Activated T-helper 2 cell treated with anti-CD3 and anti-CD28 coated beads, Interferon-gamma antibody, Interleukin-2, Interleukin-4, amounts not matched to agents 10 μg/mL and 5 μg/mL and 100 μg/mL, durations not matched to agents 14 hours and 24 hours and 36 hours (primary cell): ENCODE measurements at regions not wholly inside any gene's neighbourhood (a gene's known extent, or its start where the extent isn't known, plus 50 kb on each side); places are given as distances from the start of the nearest gene placed in this dataset.
"Not testable (repeated sequence)": the region's sequence is repeated elsewhere in the genome, so short reads cannot be mapped to it uniquely, and the experiment has no call there.

Source experiments
- DNase-seq: peaks from one replicate; pipeline ENCODE4 v3.0.0; 2021; ENCODE audit warnings: low spot score
- H3K27ac Mint-ChIP-seq: one replicate; pipeline ENCODE4 v1.8.0; 2021; ENCODE audit warnings: mixed read lengths
- H3K27me3 Mint-ChIP-seq: one replicate; pipeline ENCODE4 v1.8.0; 2021; ENCODE audit warnings: low read depth, mixed read lengths
- H3K36me3 Mint-ChIP-seq: one replicate; pipeline ENCODE4 v1.8.0; 2021; ENCODE audit warnings: low read depth, mixed read lengths
- H3K4me1 Mint-ChIP-seq: one replicate; pipeline ENCODE4 v1.8.0; 2021; ENCODE audit warnings: low read depth, mixed read lengths
- H3K4me3 Mint-ChIP-seq: one replicate; pipeline ENCODE4 v1.8.0; 2021; ENCODE audit warnings: low read depth, mild to moderate bottlenecking, moderate library complexity, mixed read lengths
- H3K9me3 Mint-ChIP-seq: one replicate; pipeline ENCODE4 v1.8.0; 2021; ENCODE audit warnings: mixed read lengths
- intact Hi-C: fragments of 100-400 bp; cut with micrococcal nuclease; formaldehyde crosslinking; loops from one replicate; pipeline ENCODE4 v1.15.1; 2023

- Mint-ChIP-seq H3K36me3 (no peaks in the 10 kb centered on the region), H3K9me3 (peaks cover 7% of the 10 kb centered on the region), H3K4me1 (no peaks in the 10 kb centered on the region), H3K4me3 (no peak overlapping the region), H3K27ac (no peak overlapping the region), H3K27me3 (no peaks in the 10 kb centered on the region)
- intact Hi-C loops: no loop called here
- no peak for DNase-seq
Measured at GRCh38 chr12:97985834-97986233, 523.2 kb downstream of the RMST start.

- H3K4me1 Mint-ChIP-seq, H3K27me3 Mint-ChIP-seq, H3K36me3 Mint-ChIP-seq, DNase-seq, H3K9me3 Mint-ChIP-seq, H3K27ac Mint-ChIP-seq, H3K4me3 Mint-ChIP-seq, intact Hi-C loops: not testable (repeated sequence)
Measured at GRCh38 chr12:97988588-97988987, 526.0 kb downstream of the RMST start.

- Mint-ChIP-seq H3K27me3 (no peaks in the 10 kb centered on the region), H3K4me3 (no peak overlapping the region), H3K9me3 (peaks cover 7% of the 10 kb centered on the region), H3K4me1 (no peaks in the 10 kb centered on the region), H3K27ac (no peak overlapping the region), H3K36me3 (no peaks in the 10 kb centered on the region)
- intact Hi-C loops: no loop called here
- DNase-seq: no peak
Measured at GRCh38 chr12:97989366-97989940, 525.9 kb upstream of the TMPO start.

- no peaks in the 10 kb centered on the region for H3K9me3 Mint-ChIP-seq
- H3K4me3 Mint-ChIP-seq: no peak overlapping the region
- no peaks in the 10 kb centered on the region for H3K36me3 Mint-ChIP-seq
- no peaks in the 10 kb centered on the region for H3K27me3 Mint-ChIP-seq
- no peak for DNase-seq
- H3K4me1 Mint-ChIP-seq: no peaks in the 10 kb centered on the region
- intact Hi-C loops: no loop called here
- no peak overlapping the region for H3K27ac Mint-ChIP-seq
Measured at GRCh38 chr12:97994746-97995484, 520.5 kb upstream of the TMPO start.

GRCh38 chr12:97995559-97995958, 519.8 kb upstream of the TMPO start:
- Mint-ChIP-seq H3K27ac (no peak overlapping the region), H3K4me1 (no peaks in the 10 kb centered on the region), H3K36me3 (no peaks in the 10 kb centered on the region), H3K27me3 (no peaks in the 10 kb centered on the region), H3K4me3 (no peak overlapping the region), H3K9me3 (no peaks in the 10 kb centered on the region)
- intact Hi-C loops: no loop called here
- DNase-seq: no peak

- H3K27me3 Mint-ChIP-seq: peaks cover 2% of the 10 kb centered on the region
- no peaks in the 10 kb centered on the region for H3K9me3 Mint-ChIP-seq
- DNase-seq: no peak
- no peak overlapping the region for H3K27ac Mint-ChIP-seq
- peaks cover 3% of the 10 kb centered on the region for H3K4me1 Mint-ChIP-seq
- intact Hi-C loops: no loop called here
- H3K36me3 Mint-ChIP-seq: no peaks in the 10 kb centered on the region
- no peak overlapping the region for H3K4me3 Mint-ChIP-seq
Measured at GRCh38 chr12:98001430-98001829, 514.0 kb upstream of the TMPO start.

GRCh38 chr12:98002887-98003493, 512.4 kb upstream of the TMPO start:
- H3K27me3 Mint-ChIP-seq: peaks cover 2% of the 10 kb centered on the region
- H3K9me3 Mint-ChIP-seq: no peaks in the 10 kb centered on the region
- H3K4me3 Mint-ChIP-seq: no peak overlapping the region
- H3K4me1 Mint-ChIP-seq: peaks cover 3% of the 10 kb centered on the region
- no peak overlapping the region for H3K27ac Mint-ChIP-seq
- intact Hi-C loops: no loop called here
- no peak for DNase-seq
- H3K36me3 Mint-ChIP-seq: no peaks in the 10 kb centered on the region

- no peaks in the 10 kb centered on the region for H3K36me3 Mint-ChIP-seq
- H3K27me3 Mint-ChIP-seq: peaks cover 1% of the 10 kb centered on the region
- intact Hi-C loops: no loop called here
- no peak overlapping the region for H3K27ac Mint-ChIP-seq
- no peak overlapping the region for H3K4me3 Mint-ChIP-seq
- DNase-seq: no peak
- peaks cover 2% of the 10 kb centered on the region for H3K4me1 Mint-ChIP-seq
- no peaks in the 10 kb centered on the region for H3K9me3 Mint-ChIP-seq
Measured at GRCh38 chr12:98007963-98008362, 507.4 kb upstream of the TMPO start.

- Mint-ChIP-seq H3K4me3 (no peak overlapping the region), H3K4me1 (no peaks in the 10 kb centered on the region), H3K27me3 (no peaks in the 10 kb centered on the region), H3K27ac (no peak overlapping the region), H3K9me3 (no peaks in the 10 kb centered on the region), H3K36me3 (no peaks in the 10 kb centered on the region)
- intact Hi-C loops: no loop called here
- no peak for DNase-seq
Measured at GRCh38 chr12:98013560-98013959, 501.8 kb upstream of the TMPO start.

GRCh38 chr12:98018836-98019235, 496.6 kb upstream of the TMPO start:
- H3K27me3 Mint-ChIP-seq: no peaks in the 10 kb centered on the region
- H3K36me3 Mint-ChIP-seq: no peaks in the 10 kb centered on the region
- no peak for DNase-seq
- no peak overlapping the region for H3K27ac Mint-ChIP-seq
- no peaks in the 10 kb centered on the region for H3K4me1 Mint-ChIP-seq
- H3K9me3 Mint-ChIP-seq: no peaks in the 10 kb centered on the region
- no peak overlapping the region for H3K4me3 Mint-ChIP-seq
- intact Hi-C loops: no loop called here

- H3K27ac Mint-ChIP-seq: no peak overlapping the region
- no peak for DNase-seq
- no peaks in the 10 kb centered on the region for H3K27me3 Mint-ChIP-seq
- H3K36me3 Mint-ChIP-seq: no peaks in the 10 kb centered on the region
- no peaks in the 10 kb centered on the region for H3K4me1 Mint-ChIP-seq
- intact Hi-C loops: no loop called here
- no peak overlapping the region for H3K4me3 Mint-ChIP-seq
- H3K9me3 Mint-ChIP-seq: no peaks in the 10 kb centered on the region
Measured at GRCh38 chr12:98020376-98020775, 495.0 kb upstream of the TMPO start.

- intact Hi-C loops: no loop called here
- no peaks in the 10 kb centered on the region for H3K36me3 Mint-ChIP-seq
- DNase-seq: no peak
- no peak overlapping the region for H3K27ac Mint-ChIP-seq
- H3K4me3 Mint-ChIP-seq: no peak overlapping the region
- no peaks in the 10 kb centered on the region for H3K9me3 Mint-ChIP-seq
- H3K4me1 Mint-ChIP-seq: no peaks in the 10 kb centered on the region
- no peaks in the 10 kb centered on the region for H3K27me3 Mint-ChIP-seq
Measured at GRCh38 chr12:98022961-98023360, 492.4 kb upstream of the TMPO start.

GRCh38 chr12:98037401-98038140, 477.8 kb upstream of the TMPO start:
- intact Hi-C loops: no loop called here
- no peaks in the 10 kb centered on the region for H3K36me3 Mint-ChIP-seq
- no peak overlapping the region for H3K27ac Mint-ChIP-seq
- H3K27me3 Mint-ChIP-seq: no peaks in the 10 kb centered on the region
- H3K4me3 Mint-ChIP-seq: no peak overlapping the region
- DNase-seq: no peak
- no peaks in the 10 kb centered on the region for H3K4me1 Mint-ChIP-seq
- peaks cover 6% of the 10 kb centered on the region for H3K9me3 Mint-ChIP-seq
